H1 (cell line): ENCODE measurements at regions not wholly inside any gene's neighbourhood (a gene's known extent, or its start where the extent isn't known, plus 50 kb on each side); places are given as distances from the start of the nearest gene placed in this dataset.

ENCODE experiments used
- JUN ChIP-seq: IDR thresholded peaks from 2 replicates; pipeline ENCODE4 v1.6.1; 2011; ENCODE audit warnings: low read depth, mild to moderate bottlenecking, improper control_type of control experiment, low read length
- PHF8 ChIP-seq: fragments of 200-600 bp; sonication (generic); conservative IDR thresholded peaks from 2 replicates; pipeline ENCODE4 v1.7.1; 2012; ENCODE audit warnings: low read depth, mild to moderate bottlenecking, inconsistent platforms, low read length, moderate library complexity
- TF ChIP-seq, protein P1 (sequence below), 3 experiments: IDR thresholded peaks; 1 replicate in 2 of 3; 2 replicates in 1 of 3; pipeline versions ENCODE4 v1.5.1 to v1.6.1; 2011; ENCODE audit warnings: low read length in 3 of 3, mild to moderate bottlenecking in 3 of 3, inconsistent platforms in 2 of 3, low read depth in 1 of 3, moderate library complexity in 1 of 3; ENCODE audit not compliant: insufficient read depth in 1 of 3; ENCODE audit errors: control extremely low read depth in 1 of 3

DNA sequence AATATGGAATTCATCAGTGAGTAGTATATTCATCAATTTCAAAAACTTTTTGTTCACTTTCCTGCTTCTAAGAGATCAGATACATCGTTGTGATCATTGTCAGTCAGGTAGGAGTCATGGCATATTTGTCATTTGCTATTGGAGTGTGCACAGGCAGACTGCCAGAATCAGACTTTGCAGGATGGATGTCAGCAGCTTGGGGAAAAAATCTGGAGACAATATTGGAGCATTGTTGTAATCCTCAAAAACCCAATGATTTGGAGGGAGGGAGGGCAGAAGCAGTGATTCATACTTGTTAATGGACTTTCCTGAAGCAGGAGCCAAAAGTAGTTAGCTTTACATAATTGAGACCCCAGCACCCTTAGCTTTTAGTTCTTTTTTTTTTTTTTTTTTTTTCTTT, 59.6 kb upstream of the DRP2 start (continued):
- TF ChIP-seq PHF8 (no peak), JUN (no peak)
- TF ChIP-seq, protein P1, sequence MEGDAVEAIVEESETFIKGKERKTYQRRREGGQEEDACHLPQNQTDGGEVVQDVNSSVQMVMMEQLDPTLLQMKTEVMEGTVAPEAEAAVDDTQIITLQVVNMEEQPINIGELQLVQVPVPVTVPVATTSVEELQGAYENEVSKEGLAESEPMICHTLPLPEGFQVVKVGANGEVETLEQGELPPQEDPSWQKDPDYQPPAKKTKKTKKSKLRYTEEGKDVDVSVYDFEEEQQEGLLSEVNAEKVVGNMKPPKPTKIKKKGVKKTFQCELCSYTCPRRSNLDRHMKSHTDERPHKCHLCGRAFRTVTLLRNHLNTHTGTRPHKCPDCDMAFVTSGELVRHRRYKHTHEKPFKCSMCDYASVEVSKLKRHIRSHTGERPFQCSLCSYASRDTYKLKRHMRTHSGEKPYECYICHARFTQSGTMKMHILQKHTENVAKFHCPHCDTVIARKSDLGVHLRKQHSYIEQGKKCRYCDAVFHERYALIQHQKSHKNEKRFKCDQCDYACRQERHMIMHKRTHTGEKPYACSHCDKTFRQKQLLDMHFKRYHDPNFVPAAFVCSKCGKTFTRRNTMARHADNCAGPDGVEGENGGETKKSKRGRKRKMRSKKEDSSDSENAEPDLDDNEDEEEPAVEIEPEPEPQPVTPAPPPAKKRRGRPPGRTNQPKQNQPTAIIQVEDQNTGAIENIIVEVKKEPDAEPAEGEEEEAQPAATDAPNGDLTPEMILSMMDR (IDR thresholded peaks at IDR 0.05; ENCODE audit: control extremely low read depth in 1 of 3, insufficient read depth in 1 of 3, low read depth in 1 of 3, low read length in 3 of 3), result no peak
